ENCODE measurements at regions not wholly inside any gene's neighbourhood (a gene's known extent, or its start where the extent isn't known, plus 50 kb on each side); places are given as distances from the start of the nearest gene placed in this dataset.
A peak's percentile ranks its signal among the peaks of the same experiment; 100 is the strongest.

- DNase-seq (ENCODE audit: low read depth) = no peak
Measured at GRCh38 chr14:75333606-75334548, 55.2 kb downstream of the FOS start.

DNA sequence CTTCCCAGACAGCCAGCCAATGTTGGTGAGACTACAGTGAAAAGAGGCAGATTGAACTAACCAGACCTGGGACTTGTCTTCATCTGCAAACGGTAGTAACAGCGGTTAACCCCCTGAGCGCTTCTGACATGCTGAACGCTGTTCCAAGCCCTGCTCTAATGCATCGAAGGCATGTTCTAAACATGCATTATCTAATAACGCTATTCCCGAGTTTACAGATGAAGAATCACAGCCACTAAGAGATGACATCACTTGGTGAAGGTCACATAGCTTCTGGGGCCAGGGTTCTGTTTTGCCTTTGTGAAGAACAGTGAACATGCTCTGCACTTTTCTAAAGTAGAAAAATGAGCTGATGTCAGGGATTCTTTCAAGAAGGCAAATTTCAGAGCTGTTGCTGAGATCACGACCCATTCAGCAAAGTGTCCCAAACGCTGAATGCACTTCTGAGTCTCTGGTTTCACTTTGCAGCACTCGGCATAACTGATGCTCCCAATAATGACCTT is 56.0 kb downstream of the FOS start:
- DNase-seq (ENCODE audit: low read depth) = no peak

GRCh38 chr14:75335571-75335970 is 56.9 kb downstream of the FOS start:
- DNase-seq (ENCODE audit: low read depth) = no peak

DNA sequence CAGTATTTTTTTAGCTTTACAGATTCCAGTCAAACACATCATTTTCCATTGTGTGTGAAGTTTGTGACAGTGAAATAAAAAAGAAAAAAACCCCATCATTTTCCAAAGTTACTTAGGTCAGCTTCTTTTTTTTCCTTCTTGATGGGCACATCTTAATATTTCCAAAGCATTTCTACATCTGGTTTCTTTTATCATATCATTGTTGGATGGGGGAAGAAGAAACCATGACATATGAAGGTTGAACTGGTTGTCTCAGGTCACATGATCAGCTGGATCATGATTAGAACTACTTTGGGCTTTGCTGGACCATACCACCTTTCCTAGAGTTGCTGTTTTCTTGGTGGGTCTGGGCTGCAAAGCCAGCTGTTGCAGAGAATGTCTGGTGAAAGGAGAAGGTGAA is 59.8 kb downstream of the FOS start:
- no peak for DNase-seq (ENCODE audit: low read depth)

GRCh38 chr14:75339059-75339458 is 60.4 kb downstream of the FOS start:
- peak; percentile 65 for DNase-seq (ENCODE audit: low read depth)

GRCh38 chr14:75340921-75341320 is 62.3 kb downstream of the FOS start:
- peak; percentile 8 for DNase-seq (ENCODE audit: low read depth)

- peak; percentile 8 for DNase-seq (ENCODE audit: low read depth)
Measured at GRCh38 chr14:75341620-75342019, 63.0 kb downstream of the FOS start.

DNA sequence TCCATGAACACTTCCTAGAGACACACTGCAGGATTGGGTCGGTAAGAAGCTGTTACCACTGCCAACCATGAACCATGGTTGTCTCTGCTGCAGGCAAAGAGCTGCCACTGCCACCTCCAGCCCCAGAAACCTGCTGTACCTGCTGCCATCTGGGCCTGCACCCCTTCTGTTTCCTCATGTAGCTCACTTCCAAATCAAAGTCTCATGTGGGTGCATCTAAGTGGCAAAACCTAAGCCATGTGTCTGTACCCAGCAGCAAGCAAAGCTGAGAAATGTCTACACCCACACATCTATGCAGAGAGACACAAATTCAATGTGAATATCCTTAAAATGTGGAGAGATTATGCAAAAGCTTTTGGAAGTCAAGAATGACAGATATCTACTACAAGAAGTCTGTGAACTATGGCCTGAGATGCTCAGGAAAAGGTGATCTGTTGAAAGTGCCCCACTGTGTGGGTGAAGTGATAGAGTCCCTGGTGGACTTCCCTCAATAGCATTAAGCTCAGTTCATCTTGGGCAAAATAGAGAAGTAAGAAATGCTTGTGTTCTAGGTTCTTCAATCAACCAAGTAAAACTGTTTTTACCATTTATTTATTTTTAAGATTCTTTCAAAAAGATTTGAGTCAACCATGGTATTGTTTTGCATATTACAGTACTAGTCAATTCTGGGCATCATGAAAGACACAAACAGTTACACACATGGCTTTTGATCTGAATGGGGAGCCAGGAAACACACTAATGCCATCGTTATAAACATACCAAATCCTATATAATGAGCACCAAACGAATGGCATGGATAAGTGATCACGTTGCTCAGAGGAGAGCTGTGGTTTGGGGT is 64.4 kb downstream of the FOS start:
- DNase-seq (ENCODE audit: low read depth) = no peak

- DNase-seq (ENCODE audit: low read depth) = peak; percentile 7
Measured at GRCh38 chr14:75343911-75344310, 65.3 kb downstream of the FOS start.

DNA sequence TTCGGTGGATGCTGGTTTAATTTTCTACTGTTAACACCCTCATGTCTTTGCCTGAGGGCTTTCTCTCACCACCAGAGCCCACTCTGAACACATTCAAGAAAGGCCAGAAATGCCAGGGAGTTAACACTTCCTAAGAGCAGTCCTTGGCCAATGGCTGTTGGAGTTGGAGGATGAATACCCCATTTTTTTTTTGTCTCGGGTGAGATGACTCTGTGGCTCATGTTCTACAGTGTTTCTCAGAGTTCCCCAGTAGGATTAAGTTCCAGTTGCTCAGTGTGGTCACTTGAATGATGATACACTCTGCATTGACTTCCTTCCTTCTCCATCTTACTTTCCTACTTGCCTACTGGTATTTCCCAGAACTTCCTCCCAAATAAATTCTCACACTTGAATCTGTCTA is 65.8 kb downstream of the FOS start:
- DNase-seq (ENCODE audit: low read depth) = no peak

- DNase-seq (ENCODE audit: low read depth) = no peak
Measured at GRCh38 chr14:75350505-75351060, 72.0 kb downstream of the FOS start.

DNA sequence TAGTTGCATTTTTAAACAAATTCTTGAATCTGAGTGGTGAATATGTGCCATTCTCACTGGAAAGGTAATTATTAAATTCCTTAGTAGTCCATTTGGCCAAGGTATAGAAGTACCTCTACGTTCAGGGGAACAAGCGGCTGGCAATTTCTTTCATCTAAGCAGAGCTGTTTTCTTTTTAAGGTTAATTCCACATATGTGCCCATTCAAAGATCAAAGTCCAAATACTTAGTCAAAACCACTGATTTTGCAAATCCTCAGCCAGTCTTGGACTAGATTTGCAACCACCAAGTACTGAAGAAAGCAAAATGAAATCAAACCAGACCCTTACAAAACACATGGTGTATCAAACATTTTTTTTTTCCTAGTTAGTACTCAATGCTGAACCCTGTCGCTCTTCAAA is 68.7 kb upstream of the JDP2 start:
- no peak for DNase-seq (ENCODE audit: low read depth)

DNA sequence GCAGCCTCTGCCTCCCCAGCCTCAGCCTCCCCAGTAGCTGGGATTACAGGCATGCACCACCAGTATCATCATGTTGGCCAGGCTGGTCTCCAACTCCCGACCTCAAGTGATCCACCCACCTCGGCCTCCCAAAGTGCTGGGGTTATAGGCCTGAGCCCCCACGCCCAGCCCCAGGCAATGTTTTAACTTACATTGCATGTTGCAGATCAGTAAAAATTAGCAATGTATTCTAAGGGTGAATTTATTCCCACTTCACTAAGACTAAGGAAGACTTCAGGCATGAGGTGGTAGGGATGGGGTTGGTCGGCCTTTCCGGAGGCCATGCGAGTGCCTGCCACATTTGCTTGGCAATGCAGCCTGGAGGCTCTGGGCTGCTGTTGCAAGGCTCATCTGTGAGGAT is 66.8 kb upstream of the JDP2 start:
- no peak for DNase-seq (ENCODE audit: low read depth)

GRCh38 chr14:75361751-75362433 is 65.9 kb upstream of the JDP2 start:
- DNase-seq (ENCODE audit: low read depth) = no peak

DNA sequence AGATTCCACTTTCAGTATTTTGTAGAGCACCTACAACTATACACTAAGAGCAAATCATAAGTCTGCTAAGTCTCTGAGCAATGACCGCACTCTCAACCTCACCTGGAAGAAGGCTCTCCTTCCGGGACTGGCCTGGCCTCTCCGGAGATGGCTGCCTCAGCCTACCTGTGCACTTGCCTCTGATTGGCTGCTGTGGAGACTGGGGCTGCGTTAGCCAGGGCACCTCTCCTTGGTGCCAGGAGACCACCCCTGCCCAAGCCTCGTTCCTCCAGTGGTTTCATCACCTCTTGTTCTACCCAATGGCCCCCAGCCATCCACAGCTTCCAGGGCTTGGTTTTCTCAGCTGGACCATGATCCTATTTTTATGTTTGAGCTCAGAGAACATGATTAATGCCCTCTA is 64.7 kb upstream of the JDP2 start:
- no peak for DNase-seq (ENCODE audit: low read depth)

GRCh38 chr14:75363570-75364227 is 64.1 kb upstream of the JDP2 start:
- no peak for DNase-seq (ENCODE audit: low read depth)

DNA sequence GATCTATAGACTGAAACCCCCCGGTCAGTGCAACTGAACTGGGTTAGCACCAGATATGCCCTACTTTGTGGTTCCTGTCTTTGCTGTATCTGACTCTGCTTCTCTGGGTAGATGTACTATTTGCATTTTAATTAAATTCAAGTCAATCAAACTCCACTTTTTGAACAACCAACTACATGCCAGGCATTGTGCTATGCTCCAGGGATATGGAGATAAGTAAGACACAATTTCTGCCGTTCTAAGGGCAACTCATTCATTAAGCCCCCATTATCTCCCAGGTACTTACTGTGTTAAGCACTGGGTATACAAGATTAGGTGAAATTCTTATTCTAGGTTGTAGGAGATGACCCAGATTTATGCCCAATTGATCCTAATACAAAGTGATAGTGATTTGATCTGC is 62.7 kb upstream of the JDP2 start:
- DNase-seq (ENCODE audit: low read depth) = no peak

- DNase-seq (ENCODE audit: low read depth) = no peak
Measured at GRCh38 chr14:75366963-75367362, 60.9 kb upstream of the JDP2 start.

- DNase-seq (ENCODE audit: low read depth) = no peak
Measured at GRCh38 chr14:75368333-75368732, 59.5 kb upstream of the JDP2 start.

GRCh38 chr14:75369506-75369905 is 58.3 kb upstream of the JDP2 start:
- DNase-seq (ENCODE audit: low read depth) = no peak

GRCh38 chr14:75370416-75371205 is 57.2 kb upstream of the JDP2 start:
- no peak for DNase-seq (ENCODE audit: low read depth)

All from iris pigment epithelial cell (primary cell).